Fibroblast of lung (primary cell): ENCODE measurements at regions not wholly inside any gene's neighbourhood (a gene's known extent, or its start where the extent isn't known, plus 50 kb on each side); places are given as distances from the start of the nearest gene placed in this dataset.

Source experiments
- DNase-seq, 2 donors: peaks; one replicate each; pipeline versions ENCODE4 v3.0.0 to v3.0.0-alpha.2; 2010; ENCODE audit warnings: low read depth in 2 of 2
- H2AFZ ChIP-seq: 2 replicates; pipeline ENCODE4 v1.5.1; 2012; ENCODE audit warnings: low read length, control low read depth, inconsistent platforms
- H3K27ac ChIP-seq: 2 replicates; pipeline ENCODE4 v1.5.1; 2011; ENCODE audit warnings: low read length, control low read depth; ENCODE audit not compliant: insufficient read depth
- H3K27me3 ChIP-seq: 2 replicates; pipeline ENCODE4 v1.5.1; 2011; ENCODE audit warnings: mild to moderate bottlenecking, low read length; ENCODE audit not compliant: control insufficient read depth, insufficient read depth
- H3K36me3 ChIP-seq: 2 replicates; pipeline ENCODE4 v1.5.1; 2011; ENCODE audit warnings: low read length; ENCODE audit not compliant: control insufficient read depth, insufficient read depth
- H3K4me1 ChIP-seq: 2 replicates; pipeline ENCODE4 v1.5.1; 2011; ENCODE audit warnings: low read length; ENCODE audit not compliant: control insufficient read depth, insufficient read depth; ENCODE audit errors: extremely low read depth
- H3K4me2 ChIP-seq: 2 replicates; pipeline ENCODE4 v1.5.1; 2011; ENCODE audit warnings: low read length, control low read depth; ENCODE audit not compliant: insufficient read depth; ENCODE audit errors: extremely low read depth
- H3K4me3 ChIP-seq, 4 experiments: fragments of 200-600 bp in 1 of 4; sonication (generic) in 1 of 4; replicated peaks in 1 of 4; 2 replicates each; pipeline ENCODE4 v1.5.1; 2011 to 2016; ENCODE audit warnings: low read length in 4 of 4, low read depth in 3 of 4, mild to moderate bottlenecking in 3 of 4, control low read depth in 2 of 4, inconsistent platforms in 1 of 4, mixed read lengths in 1 of 4; ENCODE audit not compliant: insufficient read depth in 1 of 4; ENCODE audit errors: control extremely low read depth in 1 of 4
- H3K79me2 ChIP-seq: 2 replicates; pipeline ENCODE4 v1.5.1; 2012; ENCODE audit warnings: mild to moderate bottlenecking, low read length, inconsistent platforms; ENCODE audit not compliant: control insufficient read depth, insufficient read depth
- H3K9ac ChIP-seq: 2 replicates; pipeline ENCODE4 v1.5.1; 2011; ENCODE audit warnings: mild to moderate bottlenecking, low read length, control low read depth; ENCODE audit not compliant: insufficient read depth
- H3K9me3 ChIP-seq: 2 replicates; pipeline ENCODE4 v1.5.1; 2012; ENCODE audit warnings: low read depth, low read length; ENCODE audit not compliant: control insufficient read depth, insufficient read depth
- H4K20me1 ChIP-seq: 2 replicates; pipeline ENCODE4 v1.5.1; 2011; ENCODE audit warnings: low read length; ENCODE audit not compliant: control insufficient read depth, insufficient read depth; ENCODE audit errors: extremely low read depth
- EZH2 ChIP-seq: IDR thresholded peaks from 2 replicates; pipeline ENCODE4 v1.5.1; 2012; ENCODE audit warnings: low read length, control low read depth, mild to moderate bottlenecking; ENCODE audit errors: missing control alignments
- TF ChIP-seq, protein P1 (sequence below), 2 donors: IDR thresholded peaks in 1 of 2; conservative IDR thresholded peaks in 1 of 2; 1 replicate in 1 of 2; 2 replicates in 1 of 2; pipeline ENCODE4 v1.5.1; 2011 to 2012; ENCODE audit warnings: low read length in 2 of 2, control low read depth in 1 of 2, inconsistent platforms in 1 of 2, low read depth in 1 of 2, mild to moderate bottlenecking in 1 of 2

DNA sequence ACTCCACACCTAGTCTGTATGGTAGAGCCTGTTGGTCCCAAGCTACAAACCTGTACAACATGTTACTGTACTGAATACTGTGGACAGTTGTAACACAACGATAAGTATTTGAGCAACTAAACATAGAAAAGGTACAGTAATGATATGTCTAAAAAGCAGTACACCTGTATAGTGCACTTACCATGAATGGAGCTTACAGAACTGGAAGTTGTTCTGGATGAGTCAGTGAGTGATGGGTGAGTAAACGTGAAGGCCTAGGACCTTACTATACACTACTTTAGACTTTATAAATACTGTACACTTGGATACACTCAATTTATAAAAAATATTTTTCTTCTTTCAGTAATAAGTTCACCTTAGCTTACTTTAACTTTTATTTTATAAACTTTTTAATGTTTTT is 104.0 kb downstream of the TMA16 start:
- no peak overlapping the region for H3K4me2 ChIP-seq
- H3K9ac ChIP-seq, result no peak overlapping the region
- H3K27me3 ChIP-seq, result no peaks in the 10 kb centered on the region
- no peak for TF ChIP-seq EZH2
- TF ChIP-seq, protein P1, sequence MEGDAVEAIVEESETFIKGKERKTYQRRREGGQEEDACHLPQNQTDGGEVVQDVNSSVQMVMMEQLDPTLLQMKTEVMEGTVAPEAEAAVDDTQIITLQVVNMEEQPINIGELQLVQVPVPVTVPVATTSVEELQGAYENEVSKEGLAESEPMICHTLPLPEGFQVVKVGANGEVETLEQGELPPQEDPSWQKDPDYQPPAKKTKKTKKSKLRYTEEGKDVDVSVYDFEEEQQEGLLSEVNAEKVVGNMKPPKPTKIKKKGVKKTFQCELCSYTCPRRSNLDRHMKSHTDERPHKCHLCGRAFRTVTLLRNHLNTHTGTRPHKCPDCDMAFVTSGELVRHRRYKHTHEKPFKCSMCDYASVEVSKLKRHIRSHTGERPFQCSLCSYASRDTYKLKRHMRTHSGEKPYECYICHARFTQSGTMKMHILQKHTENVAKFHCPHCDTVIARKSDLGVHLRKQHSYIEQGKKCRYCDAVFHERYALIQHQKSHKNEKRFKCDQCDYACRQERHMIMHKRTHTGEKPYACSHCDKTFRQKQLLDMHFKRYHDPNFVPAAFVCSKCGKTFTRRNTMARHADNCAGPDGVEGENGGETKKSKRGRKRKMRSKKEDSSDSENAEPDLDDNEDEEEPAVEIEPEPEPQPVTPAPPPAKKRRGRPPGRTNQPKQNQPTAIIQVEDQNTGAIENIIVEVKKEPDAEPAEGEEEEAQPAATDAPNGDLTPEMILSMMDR (conservative IDR thresholded peaks at IDR 0.05 in 1 of 2, IDR thresholded peaks at IDR 0.05 in 1 of 2; ENCODE audit: low read depth in 1 of 2, low read length in 2 of 2), result no peak
- H3K36me3 ChIP-seq, result no peaks in the 10 kb centered on the region
- H3K27ac ChIP-seq, result no peak overlapping the region
- no peaks in the 10 kb centered on the region for H4K20me1 ChIP-seq
- no peaks in the 10 kb centered on the region for H3K79me2 ChIP-seq
- no peaks in the 10 kb centered on the region for H3K4me1 ChIP-seq
- H3K4me3 ChIP-seq, result no peak overlapping the region
- no peak overlapping the region for H2AFZ ChIP-seq
- DNase-seq, result no peak
- no peaks in the 10 kb centered on the region for H3K9me3 ChIP-seq

DNA sequence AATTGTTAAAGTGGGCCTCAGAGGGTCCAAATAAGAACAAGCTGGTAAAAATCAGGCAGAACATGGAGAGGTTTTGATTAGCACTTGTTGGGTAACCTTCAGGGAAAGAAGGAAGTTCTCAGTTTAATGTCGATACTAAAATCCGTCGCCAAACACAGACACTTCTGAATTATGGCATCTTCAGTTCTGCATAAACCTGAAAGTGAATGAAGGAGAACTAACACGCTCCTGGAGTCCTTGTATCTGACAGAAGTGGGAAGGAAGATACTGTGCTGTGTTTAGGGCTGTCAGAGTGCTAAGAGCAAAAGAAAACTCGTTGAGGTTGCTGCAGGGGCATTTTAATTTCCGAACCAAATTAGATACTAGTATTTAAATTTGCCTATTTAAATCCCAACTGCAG is 106.2 kb downstream of the TMA16 start:
- H3K4me3 ChIP-seq, result no peak overlapping the region
- DNase-seq, result no peak
- H3K79me2 ChIP-seq, result no peaks in the 10 kb centered on the region
- no peak overlapping the region for H3K4me2 ChIP-seq
- no peaks in the 10 kb centered on the region for H4K20me1 ChIP-seq
- H3K9ac ChIP-seq, result no peak overlapping the region
- no peaks in the 10 kb centered on the region for H3K9me3 ChIP-seq
- no peaks in the 10 kb centered on the region for H3K36me3 ChIP-seq
- no peak overlapping the region for H2AFZ ChIP-seq
- H3K4me1 ChIP-seq, result no peaks in the 10 kb centered on the region
- no peaks in the 10 kb centered on the region for H3K27me3 ChIP-seq
- TF ChIP-seq, protein P1 (conservative IDR thresholded peaks at IDR 0.05 in 1 of 2, IDR thresholded peaks at IDR 0.05 in 1 of 2; ENCODE audit: low read depth in 1 of 2, low read length in 2 of 2), result no peak
- no peak for TF ChIP-seq EZH2
- no peak overlapping the region for H3K27ac ChIP-seq

DNA sequence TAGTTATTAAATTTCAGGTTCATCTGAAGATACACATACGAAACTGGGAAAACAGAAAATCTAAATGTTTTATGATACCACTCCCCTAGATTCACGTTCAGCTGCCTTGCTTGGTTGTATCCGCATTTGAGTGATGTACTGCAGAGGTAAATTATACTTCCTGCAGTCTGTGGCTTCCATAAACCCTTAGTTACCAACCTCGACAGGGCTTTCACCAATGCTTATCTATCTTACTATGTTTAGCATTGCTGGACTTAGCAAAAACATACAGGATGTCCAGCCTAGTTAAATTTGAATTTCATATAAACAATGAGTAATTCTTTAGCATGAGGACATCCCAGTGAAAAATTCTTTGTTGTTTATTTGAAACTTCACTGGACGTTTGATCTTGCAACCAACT is 108.8 kb downstream of the TMA16 start:
- no peak overlapping the region for H3K4me2 ChIP-seq

More for the DNA sequence above, 108.8 kb downstream of the TMA16 start:
- Histone ChIP-seq H3K79me2 (no peaks in the 10 kb centered on the region), H3K4me3 (no peak overlapping the region), H3K9ac (no peak overlapping the region), H3K27me3 (no peaks in the 10 kb centered on the region), H3K4me1 (no peaks in the 10 kb centered on the region), H3K9me3 (no peaks in the 10 kb centered on the region), H3K27ac (no peak overlapping the region), H3K36me3 (no peaks in the 10 kb centered on the region), H4K20me1 (no peaks in the 10 kb centered on the region), H2AFZ (no peak overlapping the region)
- TF ChIP-seq EZH2, result no peak
- TF ChIP-seq, protein P1 (conservative IDR thresholded peaks at IDR 0.05 in 1 of 2, IDR thresholded peaks at IDR 0.05 in 1 of 2; ENCODE audit: low read depth in 1 of 2, low read length in 2 of 2), result no peak
- peak; percentile 8 to 47 for DNase-seq
